HG03139 (cell line): ENCODE measurements at regions not wholly inside any gene's neighbourhood (a gene's known extent, or its start where the extent isn't known, plus 50 kb on each side); places are given as distances from the start of the nearest gene placed in this dataset.

Experiments used
- ATAC-seq: cut with Tn5 transposase; IDR thresholded peaks from one replicate; pipeline ENCODE4 v1.9.1; 2021; ENCODE audit not compliant: unreplicated experiment

GRCh38 chr10:128312250-128312649 is 186.0 kb upstream of the MKI67 start:
- no peak for ATAC-seq

GRCh38 chr10:128314686-128315085 is 188.5 kb upstream of the MKI67 start:
- no peak for ATAC-seq

GRCh38 chr10:128316121-128316726 is 190.0 kb upstream of the MKI67 start:
- no peak for ATAC-seq

- ATAC-seq: no peak
Observed at GRCh38 chr10:128316925-128317324, 190.7 kb upstream of the MKI67 start.

GRCh38 chr10:128318366-128318765 is 192.1 kb upstream of the MKI67 start:
- ATAC-seq: no peak

- ATAC-seq: no peak
Observed at GRCh38 chr10:128318913-128319312, 192.7 kb upstream of the MKI67 start.

GRCh38 chr10:128322106-128322505 is 195.9 kb upstream of the MKI67 start:
- ATAC-seq: no peak

GRCh38 chr10:128322950-128323349 is 196.7 kb upstream of the MKI67 start:
- no peak for ATAC-seq

GRCh38 chr10:128324058-128324827 is 198.0 kb upstream of the MKI67 start:
- ATAC-seq: no peak

- no peak for ATAC-seq
Observed at GRCh38 chr10:128325788-128326187, 199.6 kb upstream of the MKI67 start.

GRCh38 chr10:128326251-128326650 is 200.0 kb upstream of the MKI67 start:
- ATAC-seq: no peak

- ATAC-seq: no peak
Observed at GRCh38 chr10:128326851-128327250, 200.6 kb upstream of the MKI67 start.

- ATAC-seq: no peak
Observed at GRCh38 chr10:128336401-128336800, 210.2 kb upstream of the MKI67 start.

- no peak for ATAC-seq
Observed at GRCh38 chr10:128337860-128338378, 211.7 kb upstream of the MKI67 start.

GRCh38 chr10:128338951-128339350 is 212.7 kb upstream of the MKI67 start:
- ATAC-seq: no peak

GRCh38 chr10:128339753-128340152 is 213.5 kb upstream of the MKI67 start:
- no peak for ATAC-seq

GRCh38 chr10:128345353-128345752 is 219.1 kb upstream of the MKI67 start:
- no peak for ATAC-seq

- no peak for ATAC-seq
Observed at GRCh38 chr10:128360783-128361182, 234.6 kb upstream of the MKI67 start.

GRCh38 chr10:128361487-128361886 is 235.3 kb upstream of the MKI67 start:
- no peak for ATAC-seq

- no peak for ATAC-seq
Observed at GRCh38 chr10:128362514-128362913, 236.3 kb upstream of the MKI67 start.

- no peak for ATAC-seq
Observed at GRCh38 chr10:128364631-128365030, 238.4 kb upstream of the MKI67 start.

GRCh38 chr10:128365156-128365725 is 239.0 kb upstream of the MKI67 start:
- no peak for ATAC-seq
